ENCODE measurements at regions not wholly inside any gene's neighbourhood (a gene's known extent, or its start where the extent isn't known, plus 50 kb on each side); places are given as distances from the start of the nearest gene placed in this dataset.

- TF ChIP-seq CTCF (IDR thresholded peaks at IDR 0.05) (no peak), POLR2A (IDR thresholded peaks at IDR 0.05) (no peak)
Observed at GRCh38 chrX:85570496-85570895, 191.0 kb upstream of the POF1B start.

All from uterus (tissue), 2 donors.